HepG2 (cell line): ENCODE measurements at regions not wholly inside any gene's neighbourhood (a gene's known extent, or its start where the extent isn't known, plus 50 kb on each side); places are given as distances from the start of the nearest gene placed in this dataset.
"Not testable (repeated sequence)": the region's sequence is repeated elsewhere in the genome, so short reads cannot be mapped to it uniquely, and the experiment has no call there.

Experiments used
- ATAC-seq: fragments of 200-7000 bp; cut with Tn5 transposase; 3 replicates; pipeline ENCODE4 v1.9.1; 2020; ENCODE audit warnings: mild to moderate bottlenecking, moderate library complexity
- BruUV-seq: library from RNA; stranded (reverse); fragments of 400-500 nt; replicated peaks from 2 replicates; lab custom pipeline; 2021; lab: Mats Ljungman, UMichigan
- CTCF ChIA-PET: fragments of 300-600 bp; formaldehyde crosslinking; extraction: SDS; loops from one replicate; lab custom pipeline; 2021; ENCODE audit warnings: low total read pairs, inconsistent platforms, low intra/inter-chr PET ratio; lab: Yijun Ruan, JAX
- POLR2A ChIA-PET: fragments of 350-600 bp; sonication (Branson Sonifier 250); formaldehyde crosslinking; loops from one replicate; lab custom pipeline; 2020; ENCODE audit warnings: antibody characterized with exemption, inconsistent platforms; lab: Yijun Ruan, JAX
- DNase-seq: peaks from one replicate; pipeline ENCODE4 v3.0.0-alpha.2; 2015; ENCODE audit warnings: low spot score
- FAIRE-seq: peaks from 3 replicates; lab custom pipeline; 2011; peaks lifted over from hg19 to GRCh38; lab: Jason Lieb, UNC
- H2AFZ ChIP-seq: one replicate; pipeline ENCODE4 v1.6.1; 2011; ENCODE audit warnings: low read length, inconsistent platforms
- H3K27ac ChIP-seq: fragments of 300-600 bp; 3 replicates; pipeline ENCODE4 v1.8.0; 2011; ENCODE audit warnings: mixed run types, mild to moderate bottlenecking, mixed read lengths, low read length, inconsistent platforms; ENCODE audit not compliant: insufficient read depth; ENCODE audit errors: extremely low read length
- H3K27me3 ChIP-seq, 2 experiments: fragments of 200-600 bp in 1 of 2; 2 replicates in 1 of 2; 3 replicates in 1 of 2; pipeline versions ENCODE4 v1.6.0 to v1.8.0; 2011; ENCODE audit warnings: low read length in 2 of 2, mild to moderate bottlenecking in 2 of 2, moderate library complexity in 2 of 2, inconsistent platforms in 1 of 2; ENCODE audit not compliant: insufficient read depth in 2 of 2, control insufficient read depth in 1 of 2
- H3K36me3 ChIP-seq, 2 experiments: fragments of 200-600 bp in 1 of 2; replicated peaks in 1 of 2; 2 replicates in 1 of 2; 3 replicates in 1 of 2; pipeline versions ENCODE4 v1.5.1 to v1.8.0; 2011; ENCODE audit warnings: low read length in 2 of 2, inconsistent platforms in 1 of 2; ENCODE audit not compliant: insufficient read depth in 2 of 2, control insufficient read depth in 1 of 2
- H3K4me1 ChIP-seq: 2 replicates; pipeline ENCODE4 v1.5.1; 2012; ENCODE audit warnings: low read length, inconsistent platforms; ENCODE audit not compliant: insufficient read depth
- H3K4me2 ChIP-seq: 2 replicates; pipeline ENCODE4 v1.6.0; 2011; ENCODE audit warnings: low read depth, low read length, inconsistent platforms
- H3K4me3 ChIP-seq, 3 experiments: fragments of 200-600 bp in 1 of 3; sonication (generic), shearing (Covaris generic) in 1 of 3; replicated peaks in 1 of 3; 2 replicates each; pipeline ENCODE4 v1.5.1; 2011 to 2016; ENCODE audit warnings: low read length in 3 of 3, inconsistent platforms in 2 of 3, low read depth in 2 of 3, mild to moderate bottlenecking in 2 of 3, control low read depth in 1 of 3, mixed read lengths in 1 of 3; ENCODE audit not compliant: insufficient read depth in 1 of 3
- H3K79me2 ChIP-seq: one replicate; pipeline ENCODE4 v1.6.1; 2011; ENCODE audit warnings: low read length, inconsistent platforms; ENCODE audit not compliant: insufficient read depth
- H3K9ac ChIP-seq: 2 replicates; pipeline ENCODE4 v1.6.0; 2011; ENCODE audit warnings: mild to moderate bottlenecking, low read depth, low read length, inconsistent platforms; ENCODE audit not compliant: insufficient read depth
- H3K9me3 ChIP-seq: 2 replicates; pipeline ENCODE4 v1.5.1; 2012; ENCODE audit warnings: mild to moderate bottlenecking, low read length
- H4K20me1 ChIP-seq: 2 replicates; pipeline ENCODE4 v1.6.0; 2011; ENCODE audit warnings: inconsistent platforms, mild to moderate bottlenecking, low read length, moderate library complexity; ENCODE audit not compliant: insufficient read depth
- ZFP36L1 ChIP-seq: sonication (generic); formaldehyde crosslinking; IDR thresholded peaks from 2 replicates; pipeline ENCODE4 v1.8.0; 2022; ENCODE audit warnings: mild to moderate bottlenecking, missing genetic modification reagents, moderate library complexity
- WGBS: methylation state at CpG from one replicate; pipeline ENCODE4 v1.1.6; 2017; ENCODE audit warnings: low lambda C conversion rate; 5-methylcytosine and 5-hydroxymethylcytosine counted together
- in situ Hi-C: cut with HindIII; loops from 2 replicates; pipeline ENCODE4 v1.10.0; 2017; ENCODE audit warnings: low pct_unique_long_range_greater_than_20kb; ENCODE audit not compliant: extremely low pct_ligation_motif_present
- intact Hi-C: fragments of 100-400 bp; cut with micrococcal nuclease; formaldehyde crosslinking; loops from one replicate; pipeline ENCODE4 v1.10.0; 2022; ENCODE audit not compliant: unreplicated experiment
- TF ChIP-seq, protein P1 (sequence below): sonication (generic); formaldehyde crosslinking; IDR thresholded peaks from 2 replicates; pipeline ENCODE4 v1.5.0; 2020; ENCODE audit warnings: mild to moderate bottlenecking, missing genetic modification reagents, borderline replicate concordance

- TF ChIP-seq, protein P1, sequence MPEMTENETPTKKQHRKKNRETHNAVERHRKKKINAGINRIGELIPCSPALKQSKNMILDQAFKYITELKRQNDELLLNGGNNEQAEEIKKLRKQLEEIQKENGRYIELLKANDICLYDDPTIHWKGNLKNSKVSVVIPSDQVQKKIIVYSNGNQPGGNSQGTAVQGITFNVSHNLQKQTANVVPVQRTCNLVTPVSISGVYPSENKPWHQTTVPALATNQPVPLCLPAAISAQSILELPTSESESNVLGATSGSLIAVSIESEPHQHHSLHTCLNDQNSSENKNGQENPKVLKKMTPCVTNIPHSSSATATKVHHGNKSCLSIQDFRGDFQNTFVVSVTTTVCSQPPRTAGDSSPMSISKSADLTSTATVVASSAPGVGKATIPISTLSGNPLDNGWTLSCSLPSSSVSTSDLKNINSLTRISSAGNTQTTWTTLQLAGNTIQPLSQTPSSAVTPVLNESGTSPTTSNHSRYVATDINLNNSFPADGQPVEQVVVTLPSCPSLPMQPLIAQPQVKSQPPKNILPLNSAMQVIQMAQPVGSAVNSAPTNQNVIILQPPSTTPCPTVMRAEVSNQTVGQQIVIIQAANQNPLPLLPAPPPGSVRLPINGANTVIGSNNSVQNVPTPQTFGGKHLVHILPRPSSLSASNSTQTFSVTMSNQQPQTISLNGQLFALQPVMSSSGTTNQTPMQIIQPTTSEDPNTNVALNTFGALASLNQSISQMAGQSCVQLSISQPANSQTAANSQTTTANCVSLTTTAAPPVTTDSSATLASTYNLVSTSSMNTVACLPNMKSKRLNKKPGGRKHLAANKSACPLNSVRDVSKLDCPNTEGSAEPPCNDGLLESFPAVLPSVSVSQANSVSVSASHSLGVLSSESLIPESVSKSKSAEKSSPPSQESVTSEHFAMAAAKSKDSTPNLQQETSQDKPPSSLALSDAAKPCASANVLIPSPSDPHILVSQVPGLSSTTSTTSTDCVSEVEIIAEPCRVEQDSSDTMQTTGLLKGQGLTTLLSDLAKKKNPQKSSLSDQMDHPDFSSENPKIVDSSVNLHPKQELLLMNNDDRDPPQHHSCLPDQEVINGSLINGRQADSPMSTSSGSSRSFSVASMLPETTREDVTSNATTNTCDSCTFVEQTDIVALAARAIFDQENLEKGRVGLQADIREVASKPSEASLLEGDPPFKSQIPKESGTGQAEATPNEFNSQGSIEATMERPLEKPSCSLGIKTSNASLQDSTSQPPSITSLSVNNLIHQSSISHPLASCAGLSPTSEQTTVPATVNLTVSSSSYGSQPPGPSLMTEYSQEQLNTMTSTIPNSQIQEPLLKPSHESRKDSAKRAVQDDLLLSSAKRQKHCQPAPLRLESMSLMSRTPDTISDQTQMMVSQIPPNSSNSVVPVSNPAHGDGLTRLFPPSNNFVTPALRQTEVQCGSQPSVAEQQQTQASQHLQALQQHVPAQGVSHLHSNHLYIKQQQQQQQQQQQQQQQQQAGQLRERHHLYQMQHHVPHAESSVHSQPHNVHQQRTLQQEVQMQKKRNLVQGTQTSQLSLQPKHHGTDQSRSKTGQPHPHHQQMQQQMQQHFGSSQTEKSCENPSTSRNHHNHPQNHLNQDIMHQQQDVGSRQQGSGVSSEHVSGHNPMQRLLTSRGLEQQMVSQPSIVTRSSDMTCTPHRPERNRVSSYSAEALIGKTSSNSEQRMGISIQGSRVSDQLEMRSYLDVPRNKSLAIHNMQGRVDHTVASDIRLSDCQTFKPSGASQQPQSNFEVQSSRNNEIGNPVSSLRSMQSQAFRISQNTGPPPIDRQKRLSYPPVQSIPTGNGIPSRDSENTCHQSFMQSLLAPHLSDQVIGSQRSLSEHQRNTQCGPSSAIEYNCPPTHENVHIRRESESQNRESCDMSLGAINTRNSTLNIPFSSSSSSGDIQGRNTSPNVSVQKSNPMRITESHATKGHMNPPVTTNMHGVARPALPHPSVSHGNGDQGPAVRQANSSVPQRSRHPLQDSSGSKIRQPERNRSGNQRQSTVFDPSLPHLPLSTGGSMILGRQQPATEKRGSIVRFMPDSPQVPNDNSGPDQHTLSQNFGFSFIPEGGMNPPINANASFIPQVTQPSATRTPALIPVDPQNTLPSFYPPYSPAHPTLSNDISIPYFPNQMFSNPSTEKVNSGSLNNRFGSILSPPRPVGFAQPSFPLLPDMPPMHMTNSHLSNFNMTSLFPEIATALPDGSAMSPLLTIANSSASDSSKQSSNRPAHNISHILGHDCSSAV (CRISPR knock-in tag), result no peak
- no peak for TF ChIP-seq ZFP36L1
Measured at GRCh38 chr20:30506100-30506499, 751.4 kb upstream of the DEFB115 start (continued).

GRCh38 chr20:30508382-30508781, 749.1 kb upstream of the DEFB115 start:
- DNase-seq, H3K27me3 ChIP-seq, H2AFZ ChIP-seq, H3K4me1 ChIP-seq, FAIRE-seq, H3K27ac ChIP-seq, H4K20me1 ChIP-seq, ATAC-seq, H3K36me3 ChIP-seq, H3K9ac ChIP-seq, H3K4me2 ChIP-seq, CTCF ChIA-PET, in situ Hi-C loops, intact Hi-C loops, H3K79me2 ChIP-seq, H3K4me3 ChIP-seq, POLR2A ChIA-PET, BruUV-seq: not testable (repeated sequence)
- 75% methylated on average over 16 of the region's 21 CpGs for WGBS
- H3K9me3 ChIP-seq, result peaks cover 33% of the 10 kb centered on the region
